AG04450 (cell line): ENCODE measurements at regions not wholly inside any gene's neighbourhood (a gene's known extent, or its start where the extent isn't known, plus 50 kb on each side); places are given as distances from the start of the nearest gene placed in this dataset.

ENCODE experiments used
- CTCF ChIA-PET: fragments of 300-600, 350-600 bp; formaldehyde crosslinking; extraction: SDS; loops from one replicate; lab custom pipeline; 2022; ENCODE audit warnings: antibody characterized with exemption, inconsistent platforms; lab: Charles Lee
- POLR2A ChIA-PET: fragments of 350-600 bp; formaldehyde crosslinking; extraction: SDS; loops from one replicate; lab custom pipeline; 2021; ENCODE audit warnings: antibody characterized with exemption, inconsistent platforms; lab: Yijun Ruan, JAX
- DNase-seq: peaks from one replicate; pipeline ENCODE4 v3.0.0-alpha.2; 2011; ENCODE audit warnings: low read depth, low spot score
- H3K27ac ChIP-seq: one replicate; pipeline ENCODE4 v1.5.1; 2012; ENCODE audit warnings: low read depth, low read length, control low read depth
- H3K27me3 ChIP-seq: one replicate; pipeline ENCODE4 v1.6.0; 2012; ENCODE audit warnings: low read length; ENCODE audit not compliant: control insufficient read depth, insufficient read depth
- H3K4me3 ChIP-seq: 2 replicates; pipeline ENCODE4 v1.5.1; 2011; ENCODE audit warnings: mild to moderate bottlenecking, low read depth, low read length, control low read depth
- H3K9me3 ChIP-seq: 2 replicates; pipeline ENCODE4 v1.5.1; 2012; ENCODE audit warnings: low read length; ENCODE audit not compliant: control insufficient read depth, insufficient read depth
- CTCF ChIP-seq: IDR thresholded peaks from 2 replicates; pipeline ENCODE4 v1.5.1; 2011; ENCODE audit warnings: low read depth, low read length, control low read depth, inconsistent platforms

DNA sequence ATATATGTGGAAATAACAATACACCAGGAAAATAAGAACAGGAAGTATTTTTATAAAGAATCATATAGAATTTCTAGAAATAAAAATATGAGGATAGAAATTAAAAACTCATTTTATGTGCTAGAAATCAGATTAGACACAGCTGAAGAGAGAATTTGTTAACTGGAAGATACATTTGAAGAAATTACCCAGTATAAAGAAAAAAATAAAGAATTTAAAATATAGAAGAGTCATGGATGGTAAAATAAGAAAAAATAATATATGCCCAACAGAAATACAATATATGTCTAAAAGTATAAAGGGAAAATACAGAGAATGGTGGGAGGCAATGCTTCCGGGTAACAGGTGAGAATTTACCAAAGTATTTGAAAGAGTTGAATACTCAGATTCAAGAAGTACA lies 539.9 kb downstream of the NR4A2 start:
- H3K4me3 ChIP-seq, result no peak overlapping the region
- CTCF ChIA-PET, result interaction anchor here (0.6 kb wide), 1 partner anchor 1391 kb away, joined by 6 read pairs; no protein-coding TSS in a partner anchor

GRCh38 chr2:155770516-155770915 lies 562.0 kb downstream of the NR4A2 start:
- POLR2A ChIA-PET, result no interaction called here
- Histone ChIP-seq H3K9me3 (peaks cover 15% of the 10 kb centered on the region), H3K27me3 (no peaks in the 10 kb centered on the region), H3K4me3 (no peak overlapping the region), H3K27ac (no peak overlapping the region)
- no peak for TF ChIP-seq CTCF
- CTCF ChIA-PET, result no interaction called here
- no peak for DNase-seq

More for the DNA sequence above, 539.9 kb downstream of the NR4A2 start:
- H3K9me3 ChIP-seq, result peaks cover 10% of the 10 kb centered on the region; the same call in 1 of the 2 replicates
- H3K27me3 ChIP-seq, result no peaks in the 10 kb centered on the region
- no peak overlapping the region for H3K27ac ChIP-seq
- DNase-seq, result no peak
- POLR2A ChIA-PET, result no interaction called here
- TF ChIP-seq CTCF, result no peak

GRCh38 chr2:155766342-155767115 lies 566.0 kb downstream of the NR4A2 start:
- CTCF ChIA-PET, result no interaction called here
- H3K27me3 ChIP-seq, result no peaks in the 10 kb centered on the region
- no peak for DNase-seq
- no peak for TF ChIP-seq CTCF
- H3K9me3 ChIP-seq, result peaks cover 15% of the 10 kb centered on the region
- H3K4me3 ChIP-seq, result no peak overlapping the region
- no peak overlapping the region for H3K27ac ChIP-seq
- POLR2A ChIA-PET, result no interaction called here

GRCh38 chr2:155755481-155755880 lies 577.0 kb downstream of the NR4A2 start:
- H3K27ac ChIP-seq, result no peak overlapping the region
- TF ChIP-seq CTCF, result no peak
- H3K27me3 ChIP-seq, result no peaks in the 10 kb centered on the region
- ChIA-PET POLR2A (no interaction called here), CTCF (no interaction called here)
- no peak for DNase-seq
- no peaks in the 10 kb centered on the region for H3K9me3 ChIP-seq
- no peak overlapping the region for H3K4me3 ChIP-seq

- no peak for DNase-seq
- ChIA-PET CTCF (no interaction called here), POLR2A (no interaction called here)
- no peaks in the 10 kb centered on the region for H3K27me3 ChIP-seq
- no peak overlapping the region for H3K4me3 ChIP-seq
- no peak overlapping the region for H3K27ac ChIP-seq
- TF ChIP-seq CTCF, result no peak
- peaks cover 14% of the 10 kb centered on the region for H3K9me3 ChIP-seq
Observed at GRCh38 chr2:155748131-155748530, 584.4 kb downstream of the NR4A2 start.
